ENCODE measurements at regions not wholly inside any gene's neighbourhood (a gene's known extent, or its start where the extent isn't known, plus 50 kb on each side); places are given as distances from the start of the nearest gene placed in this dataset.
"Not testable (repeated sequence)": the region's sequence is repeated elsewhere in the genome, so short reads cannot be mapped to it uniquely, and the experiment has no call there.

DNA sequence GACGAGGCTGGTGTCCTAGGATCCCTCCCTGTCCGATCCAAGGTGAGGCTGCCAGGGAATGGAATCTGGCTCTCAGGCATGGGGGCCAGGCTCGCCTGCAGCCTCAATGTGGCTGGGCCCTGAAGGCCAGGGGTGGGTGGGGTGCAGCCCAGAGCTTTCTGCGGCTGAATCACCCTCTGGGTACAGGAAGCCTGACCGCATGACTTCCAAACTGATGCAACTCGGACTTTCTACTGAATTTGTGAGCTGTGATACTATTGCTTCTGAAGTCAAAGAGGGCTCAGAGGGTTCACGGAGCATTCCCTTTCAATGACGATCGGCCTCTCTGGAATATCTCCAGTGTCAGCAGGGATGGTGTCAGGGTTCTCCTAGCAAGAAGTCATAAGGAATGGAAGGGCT is 123.7 kb downstream of the METRNL start:
- H3K27me3 ChIP-seq (ENCODE audit: control insufficient read depth, insufficient read depth, low read length, poor library complexity, severe bottlenecking) = no peaks in the 10 kb centered on the region
- Mint-ChIP-seq H3K4me1 (no peaks in the 10 kb centered on the region), H3K36me3 (ENCODE audit: low read depth) (no peaks in the 10 kb centered on the region), H3K9me3 (peaks cover 42% of the 10 kb centered on the region), H3K27me3 (ENCODE audit: insufficient read depth) (no peaks in the 10 kb centered on the region), H3K4me3 (no peak overlapping the region), H3K27ac (no peak overlapping the region)
- no peak for TF ChIP-seq CTCF (conservative IDR thresholded peaks at IDR 0.05)
- peaks cover 9% of the 10 kb centered on the region for H3K9me3 ChIP-seq (ENCODE audit: control insufficient read depth, low read length)
- H3K4me1 ChIP-seq (ENCODE audit: control insufficient read depth, insufficient read depth, low read length) = no peaks in the 10 kb centered on the region
- H3K9ac ChIP-seq (ENCODE audit: extremely low read depth, low read length, poor library complexity, severe bottlenecking) = no peak overlapping the region
- H3K27ac ChIP-seq (ENCODE audit: low read depth, low read length) = no peak overlapping the region
- no peaks in the 10 kb centered on the region for H3K36me3 ChIP-seq (ENCODE audit: control insufficient read depth, insufficient read depth, low read length)
- no peak for DNase-seq
- WGBS, 2 experiments (ENCODE audit: insufficient coverage in 1 of 2, insufficient read length in 1 of 2) = 89 to 97% methylated on average over 7 to 9 of the region's 9 CpGs
- no peak overlapping the region for H3K4me3 ChIP-seq (ENCODE audit: low read length)

- peaks cover 9% of the 10 kb centered on the region for H3K9me3 ChIP-seq (ENCODE audit: control insufficient read depth, low read length)
- TF ChIP-seq CTCF (conservative IDR thresholded peaks at IDR 0.05) = no peak
- no peaks in the 10 kb centered on the region for H3K36me3 ChIP-seq (ENCODE audit: control insufficient read depth, insufficient read depth, low read length)
- 90% methylated on average over 11 to 20 of the region's 20 CpGs for WGBS, 2 experiments (ENCODE audit: insufficient coverage in 1 of 2, insufficient read length in 1 of 2)
- no peaks in the 10 kb centered on the region for H3K27me3 ChIP-seq (ENCODE audit: control insufficient read depth, insufficient read depth, low read length, poor library complexity, severe bottlenecking)
- Mint-ChIP-seq H3K27me3 (ENCODE audit: insufficient read depth) (no peaks in the 10 kb centered on the region), H3K4me3 (no peak overlapping the region), H3K4me1 (no peaks in the 10 kb centered on the region), H3K9me3 (peaks cover 42% of the 10 kb centered on the region), H3K27ac (no peak overlapping the region), H3K36me3 (ENCODE audit: low read depth) (no peaks in the 10 kb centered on the region)
- no peak overlapping the region for H3K9ac ChIP-seq (ENCODE audit: extremely low read depth, low read length, poor library complexity, severe bottlenecking)
- H3K4me3 ChIP-seq (ENCODE audit: low read length) = no peak overlapping the region
- DNase-seq = no peak
- H3K27ac ChIP-seq (ENCODE audit: low read depth, low read length) = no peak overlapping the region
- no peaks in the 10 kb centered on the region for H3K4me1 ChIP-seq (ENCODE audit: control insufficient read depth, insufficient read depth, low read length)
Observed at GRCh38 chr17:83203472-83204221, 124.2 kb downstream of the METRNL start.

- Histone ChIP-seq H3K4me1 (ENCODE audit: control insufficient read depth, insufficient read depth, low read length) (no peaks in the 10 kb centered on the region), H3K36me3 (ENCODE audit: control insufficient read depth, insufficient read depth, low read length) (no peaks in the 10 kb centered on the region), H3K27me3 (ENCODE audit: control insufficient read depth, insufficient read depth, low read length, poor library complexity, severe bottlenecking) (no peaks in the 10 kb centered on the region), H3K9ac (ENCODE audit: extremely low read depth, low read length, poor library complexity, severe bottlenecking) (no peak overlapping the region), H3K9me3 (ENCODE audit: control insufficient read depth, low read length) (peaks cover 9% of the 10 kb centered on the region), H3K27ac (ENCODE audit: low read depth, low read length) (no peak overlapping the region), H3K4me3 (ENCODE audit: low read length) (no peak overlapping the region)
- no peak for DNase-seq
- Mint-ChIP-seq H3K36me3 (ENCODE audit: low read depth) (no peaks in the 10 kb centered on the region), H3K4me3 (no peak overlapping the region), H3K4me1 (no peaks in the 10 kb centered on the region), H3K9me3 (peaks cover 42% of the 10 kb centered on the region), H3K27me3 (ENCODE audit: insufficient read depth) (no peaks in the 10 kb centered on the region), H3K27ac (no peak overlapping the region)
- 78% methylated on average over 4 of the region's 9 CpGs; no CpG with 5 or more reads in 1 of the 2 experiments for WGBS, 2 experiments (ENCODE audit: insufficient coverage in 1 of 2, insufficient read length in 1 of 2)
- no peak for TF ChIP-seq CTCF (conservative IDR thresholded peaks at IDR 0.05)
Observed at GRCh38 chr17:83204230-83204725, 124.9 kb downstream of the METRNL start.

GRCh38 chr17:83204736-83205386 is 125.5 kb downstream of the METRNL start:
- H3K9me3 Mint-ChIP-seq = peaks cover 39% of the 10 kb centered on the region
- not testable (repeated sequence) for H3K4me3 ChIP-seq (ENCODE audit: low read length); H3K4me1 ChIP-seq (ENCODE audit: control insufficient read depth, insufficient read depth, low read length); H3K27me3 ChIP-seq (ENCODE audit: control insufficient read depth, insufficient read depth, low read length, poor library complexity, severe bottlenecking); H3K27ac Mint-ChIP-seq; H3K4me1 Mint-ChIP-seq; H3K36me3 ChIP-seq (ENCODE audit: control insufficient read depth, insufficient read depth, low read length); H3K36me3 Mint-ChIP-seq (ENCODE audit: low read depth); DNase-seq; H3K9me3 ChIP-seq (ENCODE audit: control insufficient read depth, low read length); H3K9ac ChIP-seq (ENCODE audit: extremely low read depth, low read length, poor library complexity, severe bottlenecking); H3K4me3 Mint-ChIP-seq; H3K27me3 Mint-ChIP-seq (ENCODE audit: insufficient read depth); H3K27ac ChIP-seq (ENCODE audit: low read depth, low read length)
- WGBS, 2 experiments (ENCODE audit: insufficient coverage in 1 of 2, insufficient read length in 1 of 2) = 85 to 93% methylated on average over 3 to 17 of the region's 33 CpGs

Data from endodermal cell (in vitro differentiated cells).